GM18909 (cell line): ENCODE measurements at regions not wholly inside any gene's neighbourhood (a gene's known extent, or its start where the extent isn't known, plus 50 kb on each side); places are given as distances from the start of the nearest gene placed in this dataset.

ENCODE experiments used
- ATAC-seq: cut with Tn5 transposase; IDR thresholded peaks from one replicate; pipeline ENCODE4 v1.9.1; 2021; ENCODE audit warnings: mild to moderate bottlenecking; ENCODE audit not compliant: unreplicated experiment, poor library complexity

DNA sequence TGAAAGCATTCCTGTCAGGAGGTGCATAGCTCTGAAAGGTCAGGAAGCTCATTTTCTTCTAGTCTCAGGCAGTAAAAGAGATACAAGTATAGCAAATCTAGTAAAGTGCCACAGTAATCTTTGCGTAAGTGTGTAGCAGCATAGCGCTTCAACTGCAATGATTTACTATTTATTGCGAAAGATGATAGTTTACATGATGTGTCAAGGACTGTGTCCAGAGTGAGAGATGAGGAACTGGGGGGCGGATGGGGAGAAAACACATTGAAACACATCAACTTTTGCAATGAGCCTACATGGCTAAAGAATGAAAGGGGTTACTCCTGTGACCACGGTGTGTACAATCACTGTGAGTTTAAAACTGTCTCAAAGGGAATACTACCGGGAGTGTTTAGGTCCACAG, 644.4 kb downstream of the GALR1 start:
- no peak for ATAC-seq

- no peak for ATAC-seq
Measured at GRCh38 chr18:77895250-77895649, 645.6 kb downstream of the GALR1 start.

- no peak for ATAC-seq
Measured at GRCh38 chr18:77896586-77897252, 647.1 kb downstream of the GALR1 start.

GRCh38 chr18:77897606-77898005, 648.0 kb downstream of the GALR1 start:
- ATAC-seq: no peak

DNA sequence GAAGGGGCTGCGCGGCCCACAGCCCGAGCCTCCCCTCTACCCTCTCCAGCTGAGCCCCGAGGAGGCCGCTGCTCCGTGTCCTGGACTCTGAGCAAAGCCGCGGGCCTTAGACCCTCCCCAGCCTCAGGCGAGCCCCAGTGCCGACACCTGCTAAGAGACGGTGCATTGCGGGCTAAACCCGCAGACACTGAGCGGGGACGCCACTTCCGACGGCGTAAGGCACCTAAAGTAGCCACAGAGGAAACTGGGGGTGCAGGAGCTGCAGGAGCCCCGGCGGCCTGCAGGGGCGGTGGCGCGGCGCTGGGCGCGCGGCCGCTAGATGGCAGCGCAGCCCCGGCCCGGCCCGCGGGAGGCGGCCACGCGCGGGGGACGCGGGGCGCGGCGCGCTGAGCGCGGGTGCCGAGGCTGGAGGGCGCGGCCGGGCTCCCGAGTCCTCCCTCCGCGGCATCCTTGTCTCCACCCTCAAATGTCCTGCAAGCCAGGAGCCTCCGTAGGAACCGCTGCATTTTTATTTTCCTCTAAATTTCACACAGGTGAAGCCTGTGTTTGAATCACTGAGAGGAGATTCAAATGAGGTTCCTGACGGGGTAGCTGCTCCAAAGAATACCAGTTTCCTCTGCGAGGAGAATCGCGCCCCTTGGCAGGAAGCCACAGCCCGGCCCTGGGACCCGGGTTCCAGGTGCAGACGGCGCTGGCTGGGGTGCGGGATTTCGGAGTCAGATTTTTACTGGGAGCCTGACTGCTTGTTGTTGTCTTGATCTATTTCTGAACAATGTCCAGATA, 650.5 kb downstream of the GALR1 start:
- ATAC-seq: peak; percentile 99

DNA sequence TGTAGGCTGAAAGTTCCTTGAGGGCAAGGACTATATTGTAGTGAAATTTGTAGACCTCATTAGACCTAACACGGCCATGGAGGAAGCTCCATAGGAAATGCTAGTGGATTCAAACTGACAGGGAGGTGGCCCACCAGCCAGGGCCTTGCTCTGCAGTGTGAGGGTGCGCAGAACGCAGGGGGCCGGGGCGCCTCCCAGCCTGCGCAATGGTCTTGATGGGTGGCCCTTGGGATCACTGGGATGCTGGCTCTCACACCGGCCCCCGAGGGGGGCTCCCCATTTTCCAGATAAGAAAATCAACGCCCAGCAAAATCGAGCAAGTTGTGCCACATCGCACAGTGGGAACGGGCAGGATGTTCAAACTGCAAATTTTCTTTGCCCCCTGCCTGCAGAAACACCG, 655.4 kb downstream of the GALR1 start:
- no peak for ATAC-seq

GRCh38 chr18:77905449-77906055, 655.9 kb downstream of the GALR1 start:
- no peak for ATAC-seq

DNA sequence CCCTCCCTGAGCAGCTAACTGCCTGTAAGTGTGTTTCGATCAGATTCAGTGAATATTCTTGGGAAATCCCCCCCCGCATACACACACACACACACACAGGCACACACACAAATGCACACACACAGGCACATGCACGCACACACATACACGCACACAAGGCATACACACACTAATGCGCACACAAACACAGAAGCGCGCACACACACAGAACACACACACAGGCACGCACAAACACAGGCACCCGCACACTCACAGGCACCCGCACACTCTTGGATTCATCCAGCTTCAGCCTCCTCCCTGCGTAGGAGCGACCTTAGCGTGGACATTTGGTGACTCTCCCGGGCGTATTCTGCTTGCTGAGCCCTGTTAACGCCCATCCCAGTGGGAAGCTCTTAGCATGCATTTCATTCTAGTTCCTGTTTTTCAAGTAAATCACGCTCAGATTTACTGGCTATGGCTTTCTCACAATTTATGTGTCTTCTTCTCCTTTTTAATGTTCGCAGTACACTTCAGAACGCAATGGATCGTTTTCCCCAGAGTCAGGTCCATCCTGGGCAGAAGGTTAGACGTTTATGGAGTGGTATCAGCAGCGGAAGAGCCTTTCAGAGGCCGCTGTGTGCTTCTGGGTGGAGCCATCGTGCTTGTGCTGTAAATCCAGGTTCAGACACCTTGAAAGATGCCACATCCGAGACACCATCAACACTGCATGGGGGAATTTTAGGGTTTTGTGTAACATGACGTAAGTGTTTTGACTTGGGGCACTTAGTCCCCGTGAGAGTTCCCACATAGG, 656.6 kb downstream of the GALR1 start:
- no peak for ATAC-seq

DNA sequence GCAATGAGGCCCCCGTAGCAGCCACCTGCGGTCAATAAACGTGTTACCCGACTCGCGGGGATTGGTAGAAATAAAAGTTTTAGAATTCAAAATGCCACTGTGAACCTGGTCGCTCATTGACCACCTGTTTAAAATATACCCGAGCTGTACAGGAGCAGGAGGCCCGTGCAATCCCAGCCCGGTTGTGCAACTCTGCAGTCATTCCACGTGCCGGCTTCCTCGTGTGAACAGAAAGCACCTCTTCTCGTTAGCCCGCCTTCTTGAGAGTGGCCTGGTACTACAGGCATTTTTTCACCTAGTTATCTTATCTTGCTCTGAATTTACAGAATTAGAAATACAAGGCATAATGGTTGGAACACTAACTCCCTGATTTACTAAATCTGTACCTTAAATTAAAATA, 660.7 kb downstream of the GALR1 start:
- ATAC-seq: no peak

DNA sequence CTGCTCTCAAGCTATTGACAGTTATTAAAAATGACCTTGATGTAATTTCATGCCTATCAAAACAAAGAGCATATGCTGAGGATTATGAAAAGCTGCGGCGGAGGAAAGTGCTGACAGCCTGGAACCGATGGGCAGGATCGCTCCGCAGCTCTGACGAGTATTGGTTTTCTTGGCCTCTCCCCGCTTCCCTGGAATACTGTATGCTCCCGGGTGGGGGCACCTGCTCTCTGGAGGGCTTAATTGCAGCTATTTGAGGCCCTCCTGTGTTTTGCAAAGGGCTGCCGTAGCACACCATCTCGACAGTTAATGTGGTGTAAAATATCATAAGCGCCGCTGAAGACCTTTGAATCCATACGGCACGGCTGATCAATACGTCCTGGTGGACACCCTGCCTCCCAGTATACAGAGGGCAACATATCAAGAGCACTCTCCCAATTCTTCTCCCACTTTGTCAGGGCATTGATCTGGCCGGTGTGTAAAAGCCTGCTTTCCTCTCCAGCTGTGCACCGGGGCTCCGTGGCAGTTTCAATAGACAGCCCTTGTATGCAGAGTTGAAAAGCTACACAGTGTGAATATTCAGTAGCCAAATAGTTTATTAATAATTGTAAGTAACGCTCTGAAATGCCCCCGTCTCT, 662.4 kb downstream of the GALR1 start:
- no peak for ATAC-seq

DNA sequence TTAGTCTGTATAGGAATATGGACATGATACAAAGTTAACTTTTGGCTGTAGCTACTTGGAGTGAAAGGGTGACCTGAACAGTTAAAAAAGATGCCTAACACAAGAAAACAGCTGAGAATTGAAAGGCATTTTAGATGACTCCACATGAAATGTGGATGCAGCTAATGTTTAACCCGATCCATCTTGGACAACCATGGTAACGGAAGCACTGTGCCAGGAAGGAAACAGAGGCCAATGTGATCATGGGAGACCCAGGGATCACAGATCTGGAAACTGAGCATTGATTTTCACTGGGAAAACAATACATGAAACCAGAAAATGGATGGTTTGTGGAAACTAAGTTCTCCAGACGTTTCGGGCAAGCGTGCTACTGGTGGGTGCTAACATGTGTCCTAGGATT, 669.1 kb downstream of the GALR1 start:
- ATAC-seq: no peak

GRCh38 chr18:77919923-77920322, 670.3 kb downstream of the GALR1 start:
- no peak for ATAC-seq

- no peak for ATAC-seq
Measured at GRCh38 chr18:77935342-77935741, 685.7 kb downstream of the GALR1 start.

GRCh38 chr18:77940566-77940965, 690.9 kb downstream of the GALR1 start:
- no peak for ATAC-seq

GRCh38 chr18:77944533-77944932, 694.9 kb downstream of the GALR1 start:
- no peak for ATAC-seq

DNA sequence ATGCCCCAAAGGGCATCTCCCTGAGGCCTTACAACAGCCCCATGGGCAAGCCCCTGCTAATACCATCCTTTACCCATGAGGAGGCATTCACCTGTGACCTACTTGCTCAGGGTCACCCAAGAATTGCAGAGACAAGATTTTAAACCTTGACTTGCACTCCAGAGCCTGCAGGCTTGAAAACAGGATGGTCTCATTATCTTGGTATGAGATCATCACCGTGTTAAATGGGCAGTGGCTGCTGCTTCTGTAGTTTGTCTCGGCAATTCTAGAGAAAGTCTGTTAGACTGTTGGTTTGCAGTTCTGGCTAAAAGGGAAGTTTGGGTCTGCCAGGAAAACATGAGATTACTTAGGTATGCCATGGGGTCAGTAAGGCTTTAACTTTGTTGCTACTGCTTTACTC, 698.9 kb downstream of the GALR1 start:
- no peak for ATAC-seq

GRCh38 chr18:77949355-77949973, 699.8 kb downstream of the GALR1 start:
- no peak for ATAC-seq

DNA sequence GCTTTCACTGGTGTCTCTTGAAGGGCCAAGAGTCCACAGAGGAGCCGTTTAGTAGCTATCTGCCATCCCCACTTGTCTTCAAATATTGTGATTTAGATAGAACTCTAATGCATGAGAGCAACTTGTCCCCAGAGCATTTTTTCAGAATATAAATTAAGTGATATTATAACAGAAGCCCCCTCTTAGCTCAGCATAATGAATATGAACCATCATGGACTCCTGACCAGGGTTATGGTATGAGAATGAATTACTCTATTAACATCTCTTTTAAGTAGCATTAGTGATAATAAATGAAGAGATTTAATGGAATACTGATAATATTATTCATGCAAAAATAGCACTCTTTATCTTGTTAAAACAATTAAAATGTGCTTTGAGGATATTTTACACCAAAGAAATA, 709.6 kb downstream of the GALR1 start:
- no peak for ATAC-seq

- no peak for ATAC-seq
Measured at GRCh38 chr18:77960791-77961410, 711.3 kb downstream of the GALR1 start.
